GM19025 (cell line): ENCODE measurements at regions not wholly inside any gene's neighbourhood (a gene's known extent, or its start where the extent isn't known, plus 50 kb on each side); places are given as distances from the start of the nearest gene placed in this dataset.

Source experiments
- ATAC-seq: cut with Tn5 transposase; IDR thresholded peaks from one replicate; pipeline ENCODE4 v1.9.1; 2021; ENCODE audit warnings: mild to moderate bottlenecking, low read depth, moderate library complexity; ENCODE audit not compliant: unreplicated experiment

GRCh38 chr17:36859706-36860105 lies 77.6 kb upstream of the LHX1 start:
- no peak for ATAC-seq

- ATAC-seq, result no peak
Measured at GRCh38 chr17:36861531-36861930, 75.7 kb upstream of the LHX1 start.

GRCh38 chr17:36862116-36862920 lies 75.0 kb upstream of the LHX1 start:
- no peak for ATAC-seq

- ATAC-seq, result no peak
Measured at GRCh38 chr17:36863131-36863530, 74.1 kb upstream of the LHX1 start.

GRCh38 chr17:36863676-36864612 lies 73.3 kb upstream of the LHX1 start:
- ATAC-seq, result no peak

GRCh38 chr17:36864827-36865430 lies 72.3 kb upstream of the LHX1 start:
- no peak for ATAC-seq

- no peak for ATAC-seq
Measured at GRCh38 chr17:36867716-36868341, 69.4 kb upstream of the LHX1 start.

- ATAC-seq, result no peak
Measured at GRCh38 chr17:36868777-36869176, 68.5 kb upstream of the LHX1 start.

- no peak for ATAC-seq
Measured at GRCh38 chr17:36869441-36869840, 67.8 kb upstream of the LHX1 start.

GRCh38 chr17:36869856-36870719 lies 67.2 kb upstream of the LHX1 start:
- ATAC-seq, result no peak

- ATAC-seq, result no peak
Measured at GRCh38 chr17:36870720-36870999, 66.6 kb upstream of the LHX1 start.

GRCh38 chr17:36875698-36876293 lies 61.5 kb upstream of the LHX1 start:
- ATAC-seq, result no peak

GRCh38 chr17:36876966-36877365 lies 60.3 kb upstream of the LHX1 start:
- no peak for ATAC-seq

GRCh38 chr17:36877771-36878170 lies 59.5 kb upstream of the LHX1 start:
- no peak for ATAC-seq

GRCh38 chr17:36878216-36878615 lies 59.1 kb upstream of the LHX1 start:
- no peak for ATAC-seq

- no peak for ATAC-seq
Measured at GRCh38 chr17:36879027-36879426, 58.2 kb upstream of the LHX1 start.

- no peak for ATAC-seq
Measured at GRCh38 chr17:36879624-36880131, 57.6 kb upstream of the LHX1 start.

GRCh38 chr17:36880268-36880905 lies 56.9 kb upstream of the LHX1 start:
- ATAC-seq, result no peak

GRCh38 chr17:36881323-36881722 lies 56.0 kb upstream of the LHX1 start:
- ATAC-seq, result no peak
